ENCODE measurements at regions not wholly inside any gene's neighbourhood (a gene's known extent, or its start where the extent isn't known, plus 50 kb on each side); places are given as distances from the start of the nearest gene placed in this dataset.

DNA sequence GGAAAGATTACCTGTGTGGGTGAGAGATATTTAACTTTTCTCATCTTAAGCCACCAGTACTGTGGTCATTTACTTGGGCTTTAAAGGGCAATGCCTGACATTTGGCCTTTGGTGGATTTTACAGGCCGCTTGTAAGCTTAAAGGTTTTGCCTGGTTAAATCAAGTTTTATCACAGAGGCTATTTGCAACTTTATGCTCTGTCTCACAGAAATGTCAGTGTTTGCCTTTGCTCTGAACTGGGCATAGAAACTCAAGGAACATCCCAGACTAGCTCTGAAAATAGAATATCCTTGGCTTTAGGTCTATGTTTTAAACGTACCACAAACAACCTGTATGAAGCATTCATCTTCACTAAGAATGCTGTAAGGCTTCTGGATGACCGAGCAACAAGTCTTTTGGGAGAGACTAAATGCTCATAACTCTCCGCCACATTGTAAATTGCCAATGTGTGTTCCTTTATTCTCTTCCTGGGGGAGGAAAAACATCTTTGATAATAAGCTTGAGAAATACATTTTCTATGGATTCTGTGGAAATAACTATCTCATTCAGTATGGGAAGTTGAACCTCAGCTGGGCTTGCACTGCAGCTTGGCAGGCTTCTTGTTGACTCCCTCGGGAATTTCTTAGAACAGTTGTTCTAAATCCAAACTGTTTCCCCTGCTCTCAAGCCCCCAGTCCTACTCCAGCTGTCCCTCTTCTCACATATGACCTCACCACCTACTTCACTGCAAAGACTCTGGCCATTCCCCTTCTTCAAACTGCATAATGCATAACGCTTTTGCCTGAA lies 105.8 kb upstream of the WDR44 start:
- TF ChIP-seq, protein P1, sequence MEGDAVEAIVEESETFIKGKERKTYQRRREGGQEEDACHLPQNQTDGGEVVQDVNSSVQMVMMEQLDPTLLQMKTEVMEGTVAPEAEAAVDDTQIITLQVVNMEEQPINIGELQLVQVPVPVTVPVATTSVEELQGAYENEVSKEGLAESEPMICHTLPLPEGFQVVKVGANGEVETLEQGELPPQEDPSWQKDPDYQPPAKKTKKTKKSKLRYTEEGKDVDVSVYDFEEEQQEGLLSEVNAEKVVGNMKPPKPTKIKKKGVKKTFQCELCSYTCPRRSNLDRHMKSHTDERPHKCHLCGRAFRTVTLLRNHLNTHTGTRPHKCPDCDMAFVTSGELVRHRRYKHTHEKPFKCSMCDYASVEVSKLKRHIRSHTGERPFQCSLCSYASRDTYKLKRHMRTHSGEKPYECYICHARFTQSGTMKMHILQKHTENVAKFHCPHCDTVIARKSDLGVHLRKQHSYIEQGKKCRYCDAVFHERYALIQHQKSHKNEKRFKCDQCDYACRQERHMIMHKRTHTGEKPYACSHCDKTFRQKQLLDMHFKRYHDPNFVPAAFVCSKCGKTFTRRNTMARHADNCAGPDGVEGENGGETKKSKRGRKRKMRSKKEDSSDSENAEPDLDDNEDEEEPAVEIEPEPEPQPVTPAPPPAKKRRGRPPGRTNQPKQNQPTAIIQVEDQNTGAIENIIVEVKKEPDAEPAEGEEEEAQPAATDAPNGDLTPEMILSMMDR (IDR thresholded peaks at IDR 0.05): no peak
- TF ChIP-seq POLR2AphosphoS5 (IDR thresholded peaks at IDR 0.05) (no peak), EP300 (IDR thresholded peaks at IDR 0.05) (no peak), POLR2A (IDR thresholded peaks at IDR 0.05) (no peak)

All from stomach (tissue), 4 donors.